Peyer's patch (tissue), 4 donors: ENCODE measurements at regions not wholly inside any gene's neighbourhood (a gene's known extent, or its start where the extent isn't known, plus 50 kb on each side); places are given as distances from the start of the nearest gene placed in this dataset.
"Not testable (repeated sequence)": the region's sequence is repeated elsewhere in the genome, so short reads cannot be mapped to it uniquely, and the experiment has no call there.

ENCODE experiments used
- POLR2A ChIP-seq, 2 donors: fragments of 450-650 bp; IDR thresholded peaks; one replicate each; pipeline ENCODE4 v1.5.1; 2017; ENCODE audit warnings: antibody characterized with exemption in 2 of 2, mild to moderate bottlenecking in 2 of 2, moderate library complexity in 2 of 2
- TF ChIP-seq, protein P1 (sequence below), 6 experiments: fragments of 450-650 bp in 4 of 6; fragments of 200-600 bp in 2 of 6; sonication (generic) in 1 of 6; IDR thresholded peaks; one replicate each; pipeline ENCODE4 v1.5.1; 2017 to 2019; ENCODE audit warnings: antibody characterized with exemption in 6 of 6, mild to moderate bottlenecking in 3 of 6, moderate library complexity in 1 of 6

DNA sequence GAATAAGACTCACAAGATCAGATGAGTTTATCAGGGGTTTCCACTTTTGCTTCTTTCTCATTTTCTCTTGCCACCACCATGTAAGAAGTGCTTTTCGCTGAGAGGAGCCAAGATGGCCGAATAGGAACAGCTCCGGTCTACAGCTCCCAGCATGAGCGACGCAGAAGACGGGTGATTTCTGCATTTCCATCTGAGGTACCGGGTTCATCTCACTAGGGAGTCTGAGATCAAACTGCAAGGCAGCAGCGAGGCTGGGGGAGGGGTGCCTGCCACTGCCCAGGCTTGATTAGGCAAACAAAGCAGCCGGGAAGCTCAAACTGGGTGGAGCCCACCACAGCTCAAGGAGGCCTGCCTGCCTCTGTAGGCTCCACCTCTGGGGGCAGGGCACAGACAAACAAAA, 285.1 kb downstream of the MATN1 start:
- TF ChIP-seq, protein P1, sequence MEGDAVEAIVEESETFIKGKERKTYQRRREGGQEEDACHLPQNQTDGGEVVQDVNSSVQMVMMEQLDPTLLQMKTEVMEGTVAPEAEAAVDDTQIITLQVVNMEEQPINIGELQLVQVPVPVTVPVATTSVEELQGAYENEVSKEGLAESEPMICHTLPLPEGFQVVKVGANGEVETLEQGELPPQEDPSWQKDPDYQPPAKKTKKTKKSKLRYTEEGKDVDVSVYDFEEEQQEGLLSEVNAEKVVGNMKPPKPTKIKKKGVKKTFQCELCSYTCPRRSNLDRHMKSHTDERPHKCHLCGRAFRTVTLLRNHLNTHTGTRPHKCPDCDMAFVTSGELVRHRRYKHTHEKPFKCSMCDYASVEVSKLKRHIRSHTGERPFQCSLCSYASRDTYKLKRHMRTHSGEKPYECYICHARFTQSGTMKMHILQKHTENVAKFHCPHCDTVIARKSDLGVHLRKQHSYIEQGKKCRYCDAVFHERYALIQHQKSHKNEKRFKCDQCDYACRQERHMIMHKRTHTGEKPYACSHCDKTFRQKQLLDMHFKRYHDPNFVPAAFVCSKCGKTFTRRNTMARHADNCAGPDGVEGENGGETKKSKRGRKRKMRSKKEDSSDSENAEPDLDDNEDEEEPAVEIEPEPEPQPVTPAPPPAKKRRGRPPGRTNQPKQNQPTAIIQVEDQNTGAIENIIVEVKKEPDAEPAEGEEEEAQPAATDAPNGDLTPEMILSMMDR (IDR thresholded peaks at IDR 0.05): not testable (repeated sequence)
- not testable (repeated sequence) for TF ChIP-seq POLR2A (IDR thresholded peaks at IDR 0.05)
